H1 (cell line): ENCODE measurements at regions not wholly inside any gene's neighbourhood (a gene's known extent, or its start where the extent isn't known, plus 50 kb on each side); places are given as distances from the start of the nearest gene placed in this dataset.

Source experiments
- CTCF ChIA-PET: fragments of 300-600 bp; sonication (Branson Sonifier 250); formaldehyde crosslinking; loops from one replicate; lab custom pipeline; 2021; ENCODE audit not compliant: partially characterized antibody; lab: Charles Lee
- POLR2A ChIA-PET: fragments of 300-600 bp; sonication (Branson Sonifier 250); formaldehyde crosslinking; loops from one replicate; lab custom pipeline; 2021; ENCODE audit warnings: inconsistent platforms; ENCODE audit not compliant: partially characterized antibody; lab: Charles Lee
- DNase-seq, 2 experiments: peaks; one replicate each; pipeline versions ENCODE4 v3.0.0 to v3.0.0-alpha.2; 2010 to 2022; ENCODE audit warnings: low spot score in 2 of 2, low read depth in 1 of 2, mixed read lengths in 1 of 2
- FAIRE-seq: peaks from 2 replicates; lab custom pipeline; 2011; peaks lifted over from hg19 to GRCh38; lab: Jason Lieb, UNC
- H2AFZ ChIP-seq: 2 replicates; pipeline ENCODE4 v1.8.1; 2012; ENCODE audit warnings: low read length, inconsistent platforms
- H2AK5ac ChIP-seq: 2 replicates; pipeline ENCODE4 v1.6.1; 2013; ENCODE audit warnings: low read depth, low read length
- H2BK120ac ChIP-seq: replicated peaks from 2 replicates; pipeline ENCODE3; 2013; ENCODE audit warnings: low read depth, low read length, inconsistent platforms
- H2BK12ac ChIP-seq: 2 replicates; pipeline ENCODE4 v1.6.1; 2013; ENCODE audit warnings: low read depth, low read length
- H2BK15ac ChIP-seq: 2 replicates; pipeline ENCODE4 v1.6.1; 2013; ENCODE audit warnings: low read length
- H2BK20ac ChIP-seq: 2 replicates; pipeline ENCODE4 v1.6.1; 2013; ENCODE audit warnings: low read length
- H2BK5ac ChIP-seq: 2 replicates; pipeline ENCODE4 v1.6.1; 2013; ENCODE audit warnings: low read depth, low read length
- H3K14ac ChIP-seq: 2 replicates; pipeline ENCODE4 v1.6.1; 2013; ENCODE audit warnings: inconsistent platforms; ENCODE audit not compliant: insufficient read length
- H3K18ac ChIP-seq: 2 replicates; pipeline ENCODE4 v1.6.1; 2013; ENCODE audit warnings: low read length; ENCODE audit errors: extremely low read depth
- H3K23ac ChIP-seq: 2 replicates; pipeline ENCODE4 v1.6.1; 2013; ENCODE audit warnings: inconsistent platforms; ENCODE audit not compliant: insufficient read length
- H3K23me2 ChIP-seq: 2 replicates; pipeline ENCODE4 v1.6.1; 2013; ENCODE audit warnings: low read depth, low read length
- H3K27ac ChIP-seq: 2 replicates; pipeline ENCODE4 v1.6.1; 2011; ENCODE audit warnings: low read depth, low read length, inconsistent platforms
- H3K27me3 ChIP-seq, 4 experiments: replicated peaks in 1 of 4; 1 replicate in 1 of 4; 2 replicates in 3 of 4; pipeline versions ENCODE4 v1.6.1 to v1.8.1; 2011 to 2013; ENCODE audit warnings: low read length in 3 of 4, mild to moderate bottlenecking in 3 of 4, inconsistent platforms in 2 of 4, mixed read lengths in 2 of 4, moderate library complexity in 1 of 4; ENCODE audit not compliant: control insufficient read depth in 3 of 4, insufficient read depth in 3 of 4; ENCODE audit errors: extremely low read depth in 1 of 4
- H3K36me3 ChIP-seq, 4 experiments: 2 replicates each; pipeline versions ENCODE4 v1.6.1 to v1.8.1; 2011 to 2013; ENCODE audit warnings: mild to moderate bottlenecking in 4 of 4, low read length in 3 of 4, moderate library complexity in 2 of 4, control low read depth in 1 of 4, inconsistent platforms in 1 of 4; ENCODE audit not compliant: insufficient read depth in 4 of 4, control insufficient read depth in 2 of 4
- H3K4ac ChIP-seq: replicated peaks from 2 replicates; pipeline ENCODE3; 2013; ENCODE audit warnings: low read length, low read depth, mixed read lengths, inconsistent platforms; ENCODE audit not compliant: insufficient read length
- H3K4me1 ChIP-seq, 4 experiments: replicated peaks in 1 of 4; 1 replicate in 1 of 4; 2 replicates in 3 of 4; pipeline versions ENCODE4 v1.6.1 to v1.8.1; 2011 to 2013; ENCODE audit warnings: low read length in 3 of 4, inconsistent platforms in 2 of 4, mixed read lengths in 1 of 4; ENCODE audit not compliant: insufficient read depth in 4 of 4, control insufficient read depth in 3 of 4
- H3K4me2 ChIP-seq, 2 experiments: 2 replicates each; pipeline versions ENCODE4 v1.6.1 to v1.8.1; 2011 to 2013; ENCODE audit warnings: low read depth in 2 of 2, low read length in 2 of 2, control low read depth in 1 of 2, inconsistent platforms in 1 of 2, mild to moderate bottlenecking in 1 of 2; ENCODE audit not compliant: insufficient read depth in 1 of 2
- H3K4me3 ChIP-seq, 4 experiments: fragments of 200-600, 300-600 bp in 1 of 4; sonication (generic), shearing (Covaris generic), sonication (Bioruptor Twin) in 1 of 4; 2 replicates each; pipeline versions ENCODE4 v1.5.1 to v1.8.1; 2011 to 2016; ENCODE audit warnings: low read length in 4 of 4, low read depth in 3 of 4, control low read depth in 2 of 4, inconsistent platforms in 2 of 4, mild to moderate bottlenecking in 2 of 4, mixed read lengths in 1 of 4, moderate library complexity in 1 of 4; ENCODE audit not compliant: insufficient read depth in 2 of 4; ENCODE audit errors: extremely low read depth in 1 of 4
- H3K56ac ChIP-seq: replicated peaks from 2 replicates; pipeline ENCODE3; 2013; ENCODE audit warnings: low read depth, mild to moderate bottlenecking, mixed read lengths, low read length, inconsistent platforms; ENCODE audit not compliant: insufficient read length
- H3K79me1 ChIP-seq: 2 replicates; pipeline ENCODE4 v1.6.1; 2013; ENCODE audit warnings: low read depth, low read length, control low read depth
- H3K79me2 ChIP-seq, 2 experiments: 2 replicates each; pipeline versions ENCODE4 v1.6.1 to v1.8.1; 2012 to 2013; ENCODE audit warnings: low read length in 2 of 2, mild to moderate bottlenecking in 2 of 2, inconsistent platforms in 1 of 2; ENCODE audit not compliant: insufficient read depth in 2 of 2, control insufficient read depth in 1 of 2
- H3K9ac ChIP-seq, 4 experiments: replicated peaks in 1 of 4; 1 replicate in 1 of 4; 2 replicates in 3 of 4; pipeline versions ENCODE4 v1.6.1 to v1.8.1; 2011 to 2013; ENCODE audit warnings: low read depth in 3 of 4, low read length in 3 of 4, control low read depth in 2 of 4, mild to moderate bottlenecking in 2 of 4, moderate library complexity in 2 of 4, inconsistent platforms in 1 of 4; ENCODE audit errors: extremely low read depth in 1 of 4
- H3K9me3 ChIP-seq, 2 experiments: 2 replicates each; pipeline versions ENCODE4 v1.6.1 to v1.8.1; 2012 to 2013; ENCODE audit warnings: mild to moderate bottlenecking in 2 of 2, moderate library complexity in 2 of 2, control low read depth in 1 of 2, inconsistent platforms in 1 of 2, low read depth in 1 of 2, low read length in 1 of 2, mixed read lengths in 1 of 2; ENCODE audit not compliant: insufficient read depth in 2 of 2
- H4K20me1 ChIP-seq, 2 experiments: replicated peaks in 1 of 2; 2 replicates each; pipeline versions ENCODE3 to v1.8.1; 2011 to 2013; ENCODE audit warnings: inconsistent platforms in 2 of 2, low read length in 2 of 2, mild to moderate bottlenecking in 1 of 2; ENCODE audit not compliant: insufficient read depth in 2 of 2, control insufficient read depth in 1 of 2
- H4K5ac ChIP-seq: 2 replicates; pipeline ENCODE4 v1.6.1; 2013; ENCODE audit warnings: low read length, low read depth, mixed read lengths, inconsistent platforms; ENCODE audit not compliant: insufficient read length
- H4K8ac ChIP-seq: 2 replicates; pipeline ENCODE4 v1.8.0; 2013; ENCODE audit warnings: mild to moderate bottlenecking, moderate library complexity, low read length, inconsistent platforms; ENCODE audit not compliant: insufficient read depth; ENCODE audit errors: extremely low read depth
- H4K91ac ChIP-seq: replicated peaks from 2 replicates; pipeline ENCODE3; 2013; ENCODE audit warnings: low read length, mixed read lengths, inconsistent platforms; ENCODE audit not compliant: insufficient read length
- CEBPB ChIP-seq: IDR thresholded peaks from 2 replicates; pipeline ENCODE4 v1.6.1; 2012; ENCODE audit warnings: low read depth, low read length
- CREB1 ChIP-seq: IDR thresholded peaks from 2 replicates; pipeline ENCODE4 v1.6.1; 2012; ENCODE audit warnings: inconsistent platforms
- CTBP2 ChIP-seq: IDR thresholded peaks from 2 replicates; pipeline ENCODE4 v1.7.0; 2011; ENCODE audit warnings: borderline replicate concordance, mild to moderate bottlenecking, moderate library complexity, mixed read lengths, low read length; ENCODE audit not compliant: insufficient read depth, insufficient read length
- EZH2 ChIP-seq: fragments of 200-600 bp; sonication (generic); IDR thresholded peaks from 2 replicates; pipeline ENCODE4 v1.7.1; 2012; ENCODE audit warnings: low read depth, mild to moderate bottlenecking, moderate library complexity, low read length, inconsistent platforms; ENCODE audit not compliant: severe bottlenecking
- FOSL1 ChIP-seq: IDR thresholded peaks from 2 replicates; pipeline ENCODE4 v1.6.1; 2011; ENCODE audit warnings: mild to moderate bottlenecking, low read depth, low read length, moderate library complexity; ENCODE audit not compliant: insufficient read depth
- GABPA ChIP-seq: IDR thresholded peaks from 2 replicates; pipeline ENCODE4 v1.6.1; 2011; ENCODE audit warnings: mild to moderate bottlenecking, low read length, moderate library complexity, borderline replicate concordance; ENCODE audit not compliant: insufficient read depth
- NANOG ChIP-seq: IDR thresholded peaks from 2 replicates; pipeline ENCODE4 v1.6.1; 2011; ENCODE audit warnings: low read length, low read depth, mild to moderate bottlenecking, inconsistent platforms; ENCODE audit not compliant: insufficient read depth, poor library complexity, severe bottlenecking
- POLR2A ChIP-seq, 2 experiments: IDR thresholded peaks; 1 replicate in 1 of 2; 2 replicates in 1 of 2; pipeline ENCODE4 v1.6.1; 2011; ENCODE audit warnings: low read depth in 2 of 2, low read length in 2 of 2, mild to moderate bottlenecking in 2 of 2; ENCODE audit errors: control extremely low read depth in 1 of 2
- POU5F1 ChIP-seq: IDR thresholded peaks from 2 replicates; pipeline ENCODE4 v1.6.1; 2011; ENCODE audit warnings: low read depth, mild to moderate bottlenecking, low read length, moderate library complexity
- RAD21 ChIP-seq, 2 experiments: IDR thresholded peaks in 1 of 2; conservative IDR thresholded peaks in 1 of 2; 2 replicates each; pipeline ENCODE4 v1.6.1; 2011; ENCODE audit warnings: low read depth in 2 of 2, low read length in 2 of 2, improper control_type of control experiment in 1 of 2, inconsistent platforms in 1 of 2, mild to moderate bottlenecking in 1 of 2, moderate library complexity in 1 of 2
- SAP30 ChIP-seq: fragments of 300-600 bp; sonication (generic); IDR thresholded peaks from 2 replicates; pipeline ENCODE4 v1.7.1; 2012; ENCODE audit warnings: low read length, moderate library complexity, mild to moderate bottlenecking, inconsistent platforms; ENCODE audit not compliant: insufficient read depth, insufficient replicate concordance
- SP2 ChIP-seq: IDR thresholded peaks from 2 replicates; pipeline ENCODE4 v1.6.1; 2012; ENCODE audit warnings: mild to moderate bottlenecking, low read length, inconsistent platforms
- TAF1 ChIP-seq: IDR thresholded peaks from 2 replicates; pipeline ENCODE4 v1.6.1; 2011; ENCODE audit warnings: mild to moderate bottlenecking, low read depth, low read length
- ZNF274 ChIP-seq: IDR thresholded peaks from 2 replicates; pipeline ENCODE4 v1.7.0; 2012; ENCODE audit warnings: low read length, borderline replicate concordance; ENCODE audit errors: extremely low read depth
- WGBS, 2 experiments: shearing (Covaris generic) in 1 of 2; methylation state at CpG; one replicate each; pipeline versions ENCODE4 v1.1.6 to v1.1.7; 2013 to 2015; ENCODE audit warnings: low lambda C conversion rate in 2 of 2, mixed read lengths in 2 of 2, inconsistent platforms in 1 of 2, low coverage in 1 of 2, missing lambda C conversion rate in 1 of 2; ENCODE audit not compliant: insufficient replicate concordance in 2 of 2, insufficient coverage in 1 of 2, insufficient read length in 1 of 2; ENCODE audit errors: extremely low coverage in 1 of 2, missing lambda C conversion rate in 1 of 2; 5-methylcytosine and 5-hydroxymethylcytosine counted together
- TF ChIP-seq, protein P1 (sequence below): IDR thresholded peaks from 2 replicates; pipeline ENCODE4 v1.6.1; 2012; ENCODE audit warnings: inconsistent platforms

DNA sequence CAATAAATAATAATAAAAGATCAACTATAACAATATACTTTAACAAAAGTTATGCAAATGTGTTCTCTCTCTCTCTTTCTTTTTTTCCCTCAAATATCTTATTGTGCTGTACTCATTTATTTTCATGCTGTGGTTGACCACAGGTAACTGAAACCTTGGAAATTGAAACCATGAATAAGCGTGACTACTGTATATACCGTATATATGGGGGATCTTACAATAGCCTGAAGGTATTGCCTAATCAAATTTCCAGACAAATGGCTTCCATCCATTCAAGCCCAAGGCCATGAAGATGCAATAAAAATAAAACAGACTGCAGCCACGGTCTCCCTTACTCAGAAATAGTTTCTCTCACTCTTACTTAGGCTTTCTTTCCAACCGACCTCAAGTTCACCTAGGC, 98.3 kb downstream of the SLITRK6 start:
- H2AFZ ChIP-seq = no peak overlapping the region
- H2BK120ac ChIP-seq = no peak overlapping the region
- no peaks in the 10 kb centered on the region for H3K27me3 ChIP-seq
- H3K4me1 ChIP-seq = no peaks in the 10 kb centered on the region
- H3K79me2 ChIP-seq = no peaks in the 10 kb centered on the region
- no peak overlapping the region for H2BK15ac ChIP-seq
- H3K36me3 ChIP-seq = no peaks in the 10 kb centered on the region
- no peak overlapping the region for H3K9ac ChIP-seq
- no peak overlapping the region for H3K4me3 ChIP-seq
- CTCF ChIA-PET = no interaction called here
- no peak overlapping the region for H3K14ac ChIP-seq
- no peaks in the 10 kb centered on the region for H4K20me1 ChIP-seq
- H3K23me2 ChIP-seq = no peaks in the 10 kb centered on the region
- WGBS, 2 experiments = 77% methylated on average over 4 of the region's 4 CpGs; no CpG with 5 or more reads in 1 of the 2 experiments
- no peak overlapping the region for H4K5ac ChIP-seq
- 0 out of 4 replicates have a peak, but pooled peaks cover 0 to 3% of the 10 kb centered on the region in 2 experiments for H3K9me3 ChIP-seq
- H2BK20ac ChIP-seq = no peak overlapping the region
- H3K23ac ChIP-seq = no peak overlapping the region
- POLR2A ChIA-PET = no interaction called here
- H3K4ac ChIP-seq = no peak overlapping the region
- H3K18ac ChIP-seq = no peak overlapping the region
- no peak overlapping the region for H4K8ac ChIP-seq
- no peak overlapping the region for H2BK5ac ChIP-seq
- DNase-seq (no peak), FAIRE-seq (no peak)
- H3K4me2 ChIP-seq = no peak overlapping the region
- H4K91ac ChIP-seq = no peak overlapping the region
- H3K27ac ChIP-seq = no peak overlapping the region
- H3K79me1 ChIP-seq = no peaks in the 10 kb centered on the region
- H2BK12ac ChIP-seq = no peak overlapping the region
- no peak overlapping the region for H3K56ac ChIP-seq
- H2AK5ac ChIP-seq = no peak overlapping the region
- TF ChIP-seq TAF1 = no peak
- TF ChIP-seq CREB1 = no peak
- TF ChIP-seq GABPA = no peak
- no peak for TF ChIP-seq POU5F1
- TF ChIP-seq NANOG = no peak
- no peak for TF ChIP-seq SP2
- TF ChIP-seq RAD21 (IDR thresholded peaks at IDR 0.05 in 1 of 2, conservative IDR thresholded peaks at IDR 0.05 in 1 of 2; ENCODE audit: low read depth in 2 of 2, low read length in 2 of 2) = no peak
- no peak for TF ChIP-seq EZH2
- TF ChIP-seq SAP30 = no peak
- TF ChIP-seq CEBPB = no peak
- no peak for TF ChIP-seq ZNF274
- TF ChIP-seq, protein P1, sequence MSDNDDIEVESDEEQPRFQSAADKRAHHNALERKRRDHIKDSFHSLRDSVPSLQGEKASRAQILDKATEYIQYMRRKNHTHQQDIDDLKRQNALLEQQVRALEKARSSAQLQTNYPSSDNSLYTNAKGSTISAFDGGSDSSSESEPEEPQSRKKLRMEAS = no peak
- TF ChIP-seq FOSL1 = no peak
- TF ChIP-seq POLR2A (IDR thresholded peaks at IDR 0.05; ENCODE audit: control extremely low read depth in 1 of 2, low read depth in 2 of 2, low read length in 2 of 2) = no peak
- TF ChIP-seq CTBP2 = no peak
